Hepatocyte (in vitro differentiated cells): ENCODE measurements at regions not wholly inside any gene's neighbourhood (a gene's known extent, or its start where the extent isn't known, plus 50 kb on each side); places are given as distances from the start of the nearest gene placed in this dataset.

Source experiments
- DNase-seq: peaks from one replicate; pipeline ENCODE4 v3.0.0-alpha.2; 2016; ENCODE audit warnings: low spot score
- H2AFZ ChIP-seq: fragments of 200-600 bp; sonication (generic); 2 replicates; pipeline ENCODE4 v1.6.0; 2016; ENCODE audit warnings: antibody characterized with exemption, mild to moderate bottlenecking
- H3K27ac ChIP-seq: fragments of 200-600 bp; sonication (generic); 2 replicates; pipeline ENCODE4 v1.5.1; 2016; ENCODE audit warnings: mild to moderate bottlenecking
- H3K27me3 ChIP-seq: fragments of 200-600 bp; sonication (generic); 2 replicates; pipeline ENCODE4 v1.6.1; 2016
- H3K36me3 ChIP-seq: fragments of 200-600 bp; sonication (generic); replicated peaks from 2 replicates; pipeline ENCODE4 v1.5.1; 2016; ENCODE audit warnings: low read depth; ENCODE audit not compliant: insufficient read depth
- H3K4me1 ChIP-seq: fragments of 200-600 bp; sonication (generic); 2 replicates; pipeline ENCODE4 v1.5.1; 2016; ENCODE audit warnings: mild to moderate bottlenecking, moderate library complexity; ENCODE audit not compliant: insufficient read depth
- H3K4me2 ChIP-seq: fragments of 200-600 bp; sonication (generic); 2 replicates; pipeline ENCODE4 v1.6.0; 2016
- H3K4me3 ChIP-seq: fragments of 200-600 bp; sonication (generic); 2 replicates; pipeline ENCODE4 v1.5.1; 2016; ENCODE audit warnings: mild to moderate bottlenecking
- H3K79me2 ChIP-seq: fragments of 200-600 bp; sonication (generic); 2 replicates; pipeline ENCODE4 v1.6.0; 2017; ENCODE audit warnings: mild to moderate bottlenecking
- H3K9me2 ChIP-seq: fragments of 200-600 bp; sonication (generic); replicated peaks from 2 replicates; pipeline ENCODE4 v1.6.0; 2017; ENCODE audit warnings: mild to moderate bottlenecking; ENCODE audit not compliant: insufficient read depth
- H3K9me3 ChIP-seq: fragments of 200-600 bp; sonication (generic); 2 replicates; pipeline ENCODE4 v1.5.1; 2016; ENCODE audit warnings: low read depth, mild to moderate bottlenecking
- H4K20me1 ChIP-seq: fragments of 200-600 bp; sonication (generic); 2 replicates; pipeline ENCODE4 v1.6.0; 2016; ENCODE audit warnings: mild to moderate bottlenecking; ENCODE audit not compliant: insufficient read depth, poor library complexity, severe bottlenecking
- CTCF ChIP-seq: fragments of 200-600 bp; sonication (generic); IDR thresholded peaks from 2 replicates; pipeline ENCODE4 v1.5.1; 2016; ENCODE audit warnings: antibody characterized with exemption, mild to moderate bottlenecking; ENCODE audit not compliant: poor library complexity
- EZH2 ChIP-seq: fragments of 200-600 bp; sonication (generic); IDR thresholded peaks from 2 replicates; pipeline ENCODE4 v1.6.1; 2016; ENCODE audit warnings: antibody characterized with exemption, mild to moderate bottlenecking, borderline replicate concordance
- EZH2phosphoT487 ChIP-seq: fragments of 200-600 bp; sonication (generic); IDR thresholded peaks from one replicate; pipeline ENCODE4 v1.6.1; 2018; ENCODE audit warnings: antibody characterized with exemption, mild to moderate bottlenecking, low read depth, moderate library complexity; ENCODE audit not compliant: unreplicated experiment, severe bottlenecking
- WGBS: methylation state at CpG from one replicate; pipeline ENCODE4 v1.1.6; 2016; ENCODE audit warnings: low lambda C conversion rate; ENCODE audit errors: missing lambda C conversion rate; 5-methylcytosine and 5-hydroxymethylcytosine counted together

DNA sequence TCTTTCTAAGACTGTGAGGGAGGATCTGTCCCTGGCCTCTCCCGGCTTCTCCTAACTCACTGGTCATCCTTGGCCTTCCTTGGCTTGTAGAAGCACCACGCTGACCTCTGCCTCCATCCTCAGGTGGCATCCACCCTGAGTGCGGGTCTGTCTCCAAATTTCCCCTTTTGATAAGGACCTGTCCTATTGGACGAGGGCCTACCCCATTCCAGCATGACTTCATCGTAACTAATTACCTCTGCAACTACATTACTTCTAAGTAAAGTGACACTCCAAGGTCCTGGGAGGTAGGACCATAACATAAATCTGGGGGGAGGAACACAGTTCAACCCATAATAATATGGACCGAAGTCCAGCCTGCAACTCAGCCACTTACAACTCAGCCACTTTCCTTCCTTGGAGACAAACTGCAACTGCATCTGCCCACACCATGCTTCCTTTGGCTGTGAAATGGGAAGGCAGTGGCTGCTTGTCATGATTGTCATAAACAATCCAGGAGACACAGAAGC lies 229.6 kb upstream of the DIO3 start:
- H3K27ac ChIP-seq: peak overlapping the region; percentile 61
- TF ChIP-seq CTCF (no peak), EZH2 (no peak), EZH2phosphoT487 (no peak)
- H3K79me2 ChIP-seq: no peaks in the 10 kb centered on the region

GRCh38 chr14:101332281-101332680 lies 229.0 kb upstream of the DIO3 start:
- Histone ChIP-seq H3K4me2 (no peak overlapping the region), H3K36me3 (no peaks in the 10 kb centered on the region), H3K27ac (peak overlapping the region; percentile 61), H3K9me2 (no peaks in the 10 kb centered on the region), H3K4me1 (peaks cover 37% of the 10 kb centered on the region), H3K27me3 (no peaks in the 10 kb centered on the region), H3K79me2 (no peaks in the 10 kb centered on the region), H4K20me1 (no peaks in the 10 kb centered on the region), H2AFZ (no peak overlapping the region), H3K4me3 (no peak overlapping the region), H3K9me3 (no peaks in the 10 kb centered on the region)
- no peak for TF ChIP-seq CTCF
- WGBS: 86% methylated on average over 8 of the region's 8 CpGs
- DNase-seq: no peak

More for the DNA sequence above, 229.6 kb upstream of the DIO3 start:
- H3K27me3 ChIP-seq: no peaks in the 10 kb centered on the region
- peaks cover 32% of the 10 kb centered on the region for H3K4me1 ChIP-seq
- no peaks in the 10 kb centered on the region for H3K36me3 ChIP-seq
- peak; percentile 30 for DNase-seq
- H3K9me3 ChIP-seq: no peaks in the 10 kb centered on the region
- no peak overlapping the region for H3K4me3 ChIP-seq
- no peak overlapping the region for H2AFZ ChIP-seq
- no peak overlapping the region for H3K4me2 ChIP-seq
- 89% methylated on average over 6 of the region's 6 CpGs for WGBS
- no peaks in the 10 kb centered on the region for H4K20me1 ChIP-seq
- H3K9me2 ChIP-seq: no peaks in the 10 kb centered on the region

- H3K36me3 ChIP-seq: no peaks in the 10 kb centered on the region
- 95% methylated on average over 20 of the region's 20 CpGs for WGBS
- no peaks in the 10 kb centered on the region for H3K9me3 ChIP-seq
- no peak for DNase-seq
- H3K27ac ChIP-seq: peak overlapping the region; percentile 72
- no peaks in the 10 kb centered on the region for H3K27me3 ChIP-seq
- no peak overlapping the region for H3K4me2 ChIP-seq
- no peaks in the 10 kb centered on the region for H3K9me2 ChIP-seq
- no peak overlapping the region for H3K4me3 ChIP-seq
- TF ChIP-seq CTCF (no peak), EZH2phosphoT487 (no peak), EZH2 (no peak)
- H4K20me1 ChIP-seq: no peaks in the 10 kb centered on the region
- H2AFZ ChIP-seq: no peak overlapping the region
- peaks cover 32% of the 10 kb centered on the region for H3K4me1 ChIP-seq
- no peaks in the 10 kb centered on the region for H3K79me2 ChIP-seq
Observed at GRCh38 chr14:101333335-101334280, 227.7 kb upstream of the DIO3 start.
